GM10266 (cell line): ENCODE measurements at regions not wholly inside any gene's neighbourhood (a gene's known extent, or its start where the extent isn't known, plus 50 kb on each side); places are given as distances from the start of the nearest gene placed in this dataset.

Experiments used
- DNase-seq: peaks from one replicate; pipeline ENCODE4 v3.0.0; 2012; ENCODE audit errors: extremely low spot score
- TF ChIP-seq, protein P1 (sequence below): IDR thresholded peaks from 2 replicates; pipeline ENCODE4 v1.5.1; 2012; ENCODE audit warnings: mild to moderate bottlenecking, low read depth; ENCODE audit not compliant: control insufficient read depth, insufficient read depth; ENCODE audit errors: missing control alignments

- no peak for DNase-seq
- TF ChIP-seq, protein P1, sequence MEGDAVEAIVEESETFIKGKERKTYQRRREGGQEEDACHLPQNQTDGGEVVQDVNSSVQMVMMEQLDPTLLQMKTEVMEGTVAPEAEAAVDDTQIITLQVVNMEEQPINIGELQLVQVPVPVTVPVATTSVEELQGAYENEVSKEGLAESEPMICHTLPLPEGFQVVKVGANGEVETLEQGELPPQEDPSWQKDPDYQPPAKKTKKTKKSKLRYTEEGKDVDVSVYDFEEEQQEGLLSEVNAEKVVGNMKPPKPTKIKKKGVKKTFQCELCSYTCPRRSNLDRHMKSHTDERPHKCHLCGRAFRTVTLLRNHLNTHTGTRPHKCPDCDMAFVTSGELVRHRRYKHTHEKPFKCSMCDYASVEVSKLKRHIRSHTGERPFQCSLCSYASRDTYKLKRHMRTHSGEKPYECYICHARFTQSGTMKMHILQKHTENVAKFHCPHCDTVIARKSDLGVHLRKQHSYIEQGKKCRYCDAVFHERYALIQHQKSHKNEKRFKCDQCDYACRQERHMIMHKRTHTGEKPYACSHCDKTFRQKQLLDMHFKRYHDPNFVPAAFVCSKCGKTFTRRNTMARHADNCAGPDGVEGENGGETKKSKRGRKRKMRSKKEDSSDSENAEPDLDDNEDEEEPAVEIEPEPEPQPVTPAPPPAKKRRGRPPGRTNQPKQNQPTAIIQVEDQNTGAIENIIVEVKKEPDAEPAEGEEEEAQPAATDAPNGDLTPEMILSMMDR, result no peak
These were observed 414.2 kb downstream of the PTPRU start for GRCh38 chr1:29650476-29650875.

DNA sequence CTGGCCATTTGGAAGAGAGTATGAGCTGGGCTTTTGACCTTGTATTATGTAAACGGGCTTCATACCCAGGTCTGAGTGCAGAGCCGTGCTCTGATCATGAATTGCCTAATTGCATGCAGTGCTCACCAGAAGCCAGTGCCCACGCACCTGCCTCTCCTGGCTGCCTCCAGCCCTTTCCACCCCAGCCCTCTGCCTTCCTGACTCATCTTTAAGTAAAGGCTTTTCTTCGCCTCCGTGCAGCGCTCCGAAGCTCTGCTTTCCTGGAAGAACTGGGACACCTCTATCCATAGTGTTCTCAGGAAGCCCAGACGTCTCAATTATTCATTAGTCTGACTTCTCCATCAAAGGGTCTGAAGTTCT is 413.7 kb downstream of the PTPRU start:
- TF ChIP-seq, protein P1, result no peak
- DNase-seq, result no peak

GRCh38 chr1:29649189-29650040 is 413.1 kb downstream of the PTPRU start:
- DNase-seq, result no peak
- TF ChIP-seq, protein P1, result no peak

- DNase-seq, result no peak
- TF ChIP-seq, protein P1, result no peak
These were observed 412.5 kb downstream of the PTPRU start for GRCh38 chr1:29648798-29649188.

GRCh38 chr1:29648026-29648425 is 411.7 kb downstream of the PTPRU start:
- TF ChIP-seq, protein P1, result no peak
- no peak for DNase-seq

DNA sequence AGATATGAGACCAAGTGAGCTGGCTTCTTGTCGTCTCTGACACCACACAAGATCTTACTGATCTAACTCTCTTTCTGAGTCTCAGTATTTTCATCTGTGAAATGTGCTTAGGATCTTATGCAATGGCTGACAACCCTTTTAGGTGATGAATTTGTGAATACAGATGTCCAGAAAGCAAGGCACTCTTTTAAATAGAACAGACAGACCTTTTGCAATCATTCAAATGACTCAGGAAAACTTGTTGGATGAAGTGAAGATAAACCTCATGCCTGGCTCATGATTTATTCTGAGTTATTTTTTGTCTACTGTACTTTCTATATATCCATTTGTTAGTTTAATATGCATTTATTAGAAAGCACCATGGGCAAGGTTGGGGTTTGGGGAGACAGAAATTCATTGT is 411.3 kb downstream of the PTPRU start:
- DNase-seq, result no peak
- TF ChIP-seq, protein P1, result no peak

GRCh38 chr1:29646161-29646775 is 409.9 kb downstream of the PTPRU start:
- TF ChIP-seq, protein P1, result no peak
- DNase-seq, result no peak
